GM21737 (cell line): ENCODE measurements at regions not wholly inside any gene's neighbourhood (a gene's known extent, or its start where the extent isn't known, plus 50 kb on each side); places are given as distances from the start of the nearest gene placed in this dataset.
"Not testable (repeated sequence)": the region's sequence is repeated elsewhere in the genome, so short reads cannot be mapped to it uniquely, and the experiment has no call there.

Experiments
- ATAC-seq: cut with Tn5 transposase; IDR thresholded peaks from one replicate; pipeline ENCODE4 v1.9.1; 2021; ENCODE audit warnings: mild to moderate bottlenecking, moderate library complexity; ENCODE audit not compliant: unreplicated experiment

- no peak for ATAC-seq
These were observed 185.6 kb downstream of the INSC start for GRCh38 chr11:15300341-15300740.

- no peak for ATAC-seq
These were observed 192.9 kb downstream of the INSC start for GRCh38 chr11:15307619-15308024.

GRCh38 chr11:15308840-15309239 is 194.1 kb downstream of the INSC start:
- ATAC-seq, result no peak

GRCh38 chr11:15309296-15309695 is 194.6 kb downstream of the INSC start:
- no peak for ATAC-seq

DNA sequence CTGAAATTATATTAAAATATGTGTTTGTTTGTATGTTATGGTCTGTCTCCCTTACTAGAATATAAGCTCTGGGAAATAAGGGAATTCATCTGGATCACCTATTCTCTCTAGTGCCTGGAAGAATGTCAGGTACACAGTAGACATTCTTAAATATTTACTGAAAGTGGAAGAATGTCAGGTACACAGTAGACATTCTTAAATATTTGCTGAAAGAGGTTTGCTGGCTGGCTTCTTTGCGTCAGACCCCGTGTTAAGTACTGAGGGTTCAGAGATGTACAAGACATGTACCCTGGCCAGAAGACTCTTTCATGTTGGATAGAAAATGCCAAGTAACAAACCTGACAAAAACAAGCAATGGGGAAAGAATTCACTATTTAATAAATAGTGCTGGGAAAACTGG is 199.1 kb downstream of the INSC start:
- ATAC-seq, result no peak

- no peak for ATAC-seq
These were observed 204.1 kb downstream of the INSC start for GRCh38 chr11:15318814-15319213.

- ATAC-seq, result no peak
These were observed 211.8 kb downstream of the INSC start for GRCh38 chr11:15326520-15326919.

DNA sequence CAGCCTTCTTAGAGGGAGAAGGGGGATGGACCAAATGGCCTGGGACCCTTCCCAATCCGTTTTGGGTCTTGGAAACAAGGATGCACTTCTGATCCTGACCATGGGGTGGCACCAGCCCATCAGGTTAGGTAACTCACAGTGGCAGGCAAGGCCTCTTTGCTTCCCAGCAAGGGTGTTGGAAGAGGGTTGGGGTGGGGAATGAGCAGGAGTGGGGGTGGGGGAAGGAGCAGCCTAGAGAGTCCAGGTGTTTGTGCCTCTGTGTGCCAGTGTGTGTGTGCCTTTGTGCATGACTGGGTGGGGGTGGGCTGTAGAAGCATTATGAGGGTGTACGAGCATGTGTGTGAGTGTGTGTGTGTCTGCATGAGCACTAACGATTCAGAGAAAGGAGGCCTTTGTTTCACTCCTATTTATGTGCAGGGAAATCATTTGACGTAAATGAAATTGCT is 213.1 kb downstream of the INSC start:
- ATAC-seq, result no peak

- no peak for ATAC-seq
These were observed 218.7 kb downstream of the INSC start for GRCh38 chr11:15333407-15333806.

DNA sequence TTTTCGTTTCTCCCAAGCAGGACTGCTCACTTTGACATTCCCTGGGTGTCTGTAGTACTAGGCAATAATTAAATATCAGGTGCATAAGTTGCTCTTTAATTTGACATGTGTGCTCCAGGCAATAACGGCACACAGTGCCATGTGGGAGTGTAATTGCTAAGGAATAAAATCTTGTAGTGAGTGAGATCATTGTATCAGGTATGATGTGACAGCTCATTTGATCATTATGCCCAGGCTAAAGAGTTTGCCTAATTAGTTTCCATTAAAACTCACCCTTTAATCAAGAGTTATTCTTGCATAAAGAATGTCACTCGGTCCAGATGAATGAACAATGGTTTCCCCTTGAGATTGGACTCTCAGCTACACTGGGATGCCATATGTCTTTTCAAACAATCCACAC is 220.0 kb downstream of the INSC start:
- ATAC-seq, result no peak

- ATAC-seq, result no peak
These were observed 221.3 kb downstream of the INSC start for GRCh38 chr11:15336021-15336420.

- no peak for ATAC-seq
These were observed 224.6 kb downstream of the INSC start for GRCh38 chr11:15339302-15339701.

DNA sequence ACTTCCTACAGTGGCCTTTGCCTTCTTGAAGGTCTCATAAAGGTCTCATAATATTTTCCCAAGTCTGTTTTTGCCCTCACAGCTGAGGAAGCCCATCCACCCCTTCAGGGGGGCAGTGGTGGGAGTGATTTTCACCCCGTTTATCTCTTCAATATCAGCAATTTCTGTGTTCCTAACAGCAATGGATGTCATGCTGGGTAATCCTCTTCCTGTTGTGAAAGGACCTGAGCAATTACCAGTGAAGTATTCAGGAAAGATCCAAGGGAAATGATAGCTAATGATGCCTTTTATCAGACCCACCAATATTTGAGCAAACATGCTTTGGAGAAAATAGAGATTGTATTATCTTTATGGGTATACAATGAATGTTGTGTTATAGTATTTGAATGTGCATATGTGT is 226.9 kb downstream of the INSC start:
- no peak for ATAC-seq

- no peak for ATAC-seq
These were observed 227.4 kb downstream of the INSC start for GRCh38 chr11:15342163-15342562.

DNA sequence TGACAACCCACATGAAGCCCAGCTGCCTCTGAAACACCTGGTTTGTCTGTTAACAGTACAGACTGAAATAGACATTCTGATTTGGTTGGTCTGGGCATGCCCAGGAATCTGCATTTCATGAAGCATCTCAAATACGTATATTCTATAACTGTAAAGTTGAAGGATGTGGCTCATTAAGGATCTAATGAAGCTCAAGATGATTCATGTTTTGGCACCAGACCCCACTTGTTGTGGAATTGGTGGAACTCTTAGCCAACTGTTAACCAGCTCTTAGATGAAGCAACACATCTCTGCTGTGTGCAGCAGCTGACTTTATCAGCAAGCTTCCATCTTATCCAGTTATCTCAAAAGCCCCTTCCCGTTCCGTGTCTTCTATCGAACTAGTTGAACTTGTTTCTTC is 232.2 kb downstream of the INSC start:
- ATAC-seq, result no peak

GRCh38 chr11:15347969-15348734 is 233.4 kb downstream of the INSC start:
- ATAC-seq, result no peak

DNA sequence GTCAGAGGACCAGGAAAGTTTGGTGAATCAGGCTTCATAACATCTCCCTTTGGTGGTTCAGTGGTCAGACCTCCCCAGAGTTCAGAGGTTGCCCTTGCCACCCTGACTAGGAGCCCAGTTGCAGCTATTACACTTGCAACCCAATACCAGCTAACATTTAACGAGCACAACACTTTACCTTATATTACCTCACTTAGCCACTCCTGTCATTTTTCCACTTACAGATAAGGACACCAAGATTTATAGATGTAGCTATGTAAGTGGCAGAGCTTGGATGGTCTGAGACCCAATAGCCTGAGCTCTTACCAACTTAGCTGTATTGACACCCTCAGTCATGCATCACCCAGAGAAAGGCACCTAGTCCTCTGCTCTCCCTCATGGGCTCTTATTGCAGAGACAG is 234.7 kb downstream of the INSC start:
- no peak for ATAC-seq

DNA sequence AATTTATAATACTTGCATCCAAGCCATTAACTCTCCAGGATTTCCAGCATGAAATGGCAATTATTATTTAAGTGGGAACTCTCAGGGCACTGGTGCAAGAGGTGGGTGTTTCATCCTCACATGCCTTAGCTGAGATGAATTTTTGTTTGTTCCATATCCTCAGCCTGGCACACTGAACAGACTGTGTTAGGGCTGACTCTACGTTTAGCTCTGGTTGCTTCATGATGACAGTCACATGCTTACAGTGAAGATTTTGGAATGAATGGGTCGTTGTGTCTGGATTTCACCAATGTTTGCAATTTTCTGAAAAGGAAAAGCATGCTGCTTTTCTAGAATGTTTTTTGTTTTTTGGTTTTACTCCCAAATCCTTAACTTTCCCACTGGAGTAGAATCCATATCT is 246.6 kb downstream of the INSC start:
- ATAC-seq, result no peak

- ATAC-seq, result not testable (repeated sequence)
These were observed 250.6 kb downstream of the INSC start for GRCh38 chr11:15365286-15365685.

DNA sequence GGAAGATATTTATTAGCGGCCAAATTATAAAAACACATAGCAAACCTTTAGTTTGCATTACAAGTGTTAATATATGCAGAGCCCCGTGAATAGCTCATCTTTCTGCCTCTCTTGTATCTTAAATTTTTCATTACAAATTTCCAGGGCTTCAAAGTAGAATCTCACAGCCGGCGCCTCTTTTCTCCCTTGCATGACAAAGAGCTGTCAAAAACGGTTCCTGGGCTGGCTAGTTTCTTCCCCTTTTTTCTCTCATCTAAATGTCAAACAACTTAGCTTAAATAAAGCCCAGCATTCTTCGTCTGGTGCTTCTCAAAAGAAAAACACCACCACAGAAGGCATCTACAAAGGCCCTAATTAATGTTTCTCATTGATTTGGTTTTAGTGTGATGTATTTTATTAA is 253.0 kb downstream of the INSC start:
- no peak for ATAC-seq

DNA sequence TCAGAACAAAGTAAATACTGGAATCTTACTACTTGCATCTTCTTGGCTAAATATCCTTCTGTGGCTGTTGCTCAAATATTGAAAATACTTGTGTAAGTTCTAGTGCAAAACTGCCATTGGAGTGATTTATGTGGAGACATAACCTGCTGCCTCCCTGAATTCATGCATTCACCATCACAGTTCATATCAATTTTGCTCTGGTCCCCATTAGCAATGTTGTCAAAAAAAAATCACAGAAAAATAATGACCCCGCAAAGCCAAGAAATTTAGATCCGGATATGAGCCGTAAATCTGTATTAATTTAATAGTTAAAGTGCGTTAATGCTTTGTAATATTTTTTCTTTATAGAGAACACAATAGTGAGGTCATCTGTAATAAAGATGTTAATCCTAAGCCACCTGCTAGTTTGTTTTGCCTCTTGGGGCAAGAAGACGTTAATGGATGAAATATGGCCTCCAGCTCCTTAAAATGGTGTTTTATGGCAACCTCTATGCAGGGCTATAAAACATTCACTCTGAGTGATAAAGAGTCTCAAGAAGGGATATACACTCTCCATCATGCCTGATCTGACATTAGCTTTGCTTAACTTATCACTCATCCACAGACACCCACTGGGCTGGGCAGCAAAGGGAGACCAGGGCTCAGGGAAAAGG is 255.9 kb downstream of the INSC start:
- no peak for ATAC-seq

- ATAC-seq, result no peak
These were observed 256.8 kb downstream of the INSC start for GRCh38 chr11:15371533-15371932.

- ATAC-seq, result no peak
These were observed 259.7 kb downstream of the INSC start for GRCh38 chr11:15374418-15374817.
